ENCODE measurements at regions not wholly inside any gene's neighbourhood (a gene's known extent, or its start where the extent isn't known, plus 50 kb on each side); places are given as distances from the start of the nearest gene placed in this dataset.
"Not testable (repeated sequence)": the region's sequence is repeated elsewhere in the genome, so short reads cannot be mapped to it uniquely, and the experiment has no call there.

GRCh38 chr6:27753668-27754407 lies 158.4 kb downstream of the OR2B2 start:
- no peak overlapping the region for H3K27ac ChIP-seq

GRCh38 chr6:27752038-27752885 lies 159.9 kb downstream of the OR2B2 start:
- H3K27ac ChIP-seq = peak overlapping the region; percentile 68
- no peak for TF ChIP-seq ZFX (IDR thresholded peaks at IDR 0.05)
- TF ChIP-seq CTCF (conservative IDR thresholded peaks at IDR 0.05) = peak; percentile 94

More at GRCh38 chr6:27753668-27754407, 158.4 kb downstream of the OR2B2 start:
- no peak for TF ChIP-seq ZFX (IDR thresholded peaks at IDR 0.05)
- TF ChIP-seq CTCF (conservative IDR thresholded peaks at IDR 0.05) = no peak

GRCh38 chr6:27748661-27749060 lies 163.5 kb downstream of the OR2B2 start:
- no peak overlapping the region for H3K27ac ChIP-seq
- no peak for TF ChIP-seq CTCF (conservative IDR thresholded peaks at IDR 0.05)
- no peak for TF ChIP-seq ZFX (IDR thresholded peaks at IDR 0.05)

GRCh38 chr6:27747637-27748036 lies 164.6 kb downstream of the OR2B2 start:
- no peak overlapping the region for H3K27ac ChIP-seq
- TF ChIP-seq CTCF (conservative IDR thresholded peaks at IDR 0.05) (no peak), ZFX (IDR thresholded peaks at IDR 0.05) (no peak)

- H3K27ac ChIP-seq = not testable (repeated sequence)
Measured at GRCh38 chr6:27746860-27747259, 165.3 kb downstream of the OR2B2 start.

GRCh38 chr6:27743787-27744186 lies 168.4 kb downstream of the OR2B2 start:
- no peak for TF ChIP-seq ZFX (IDR thresholded peaks at IDR 0.05)
- no peak for TF ChIP-seq CTCF (conservative IDR thresholded peaks at IDR 0.05)
- H3K27ac ChIP-seq = no peak overlapping the region

GRCh38 chr6:27742833-27743573 lies 169.2 kb downstream of the OR2B2 start:
- no peak overlapping the region for H3K27ac ChIP-seq
- TF ChIP-seq ZFX (IDR thresholded peaks at IDR 0.05) (no peak), CTCF (conservative IDR thresholded peaks at IDR 0.05) (no peak)

GRCh38 chr6:27739902-27740301 lies 172.3 kb downstream of the OR2B2 start:
- not testable (repeated sequence) for H3K27ac ChIP-seq
